Thyroid gland (tissue), 4 donors: ENCODE measurements at regions not wholly inside any gene's neighbourhood (a gene's known extent, or its start where the extent isn't known, plus 50 kb on each side); places are given as distances from the start of the nearest gene placed in this dataset.

Experiments used
- POLR2A ChIP-seq, 2 donors: fragments of 450-650 bp; IDR thresholded peaks; one replicate each; pipeline ENCODE4 v1.6.1; 2017; ENCODE audit warnings: antibody characterized with exemption in 2 of 2, mild to moderate bottlenecking in 2 of 2, moderate library complexity in 1 of 2
- TF ChIP-seq, protein P1 (sequence below), 6 experiments: fragments of 200-600 bp in 3 of 6; fragments of 450-650 bp in 3 of 6; sonication (generic) in 3 of 6; IDR thresholded peaks; one replicate each; pipeline ENCODE4 v1.5.1; 2016 to 2019; ENCODE audit warnings: antibody characterized with exemption in 6 of 6, mild to moderate bottlenecking in 2 of 6, inconsistent platforms in 1 of 6, moderate library complexity in 1 of 6

GRCh38 chr11:126114486-126115126 lies 51.9 kb upstream of the CDON start:
- TF ChIP-seq, protein P1, sequence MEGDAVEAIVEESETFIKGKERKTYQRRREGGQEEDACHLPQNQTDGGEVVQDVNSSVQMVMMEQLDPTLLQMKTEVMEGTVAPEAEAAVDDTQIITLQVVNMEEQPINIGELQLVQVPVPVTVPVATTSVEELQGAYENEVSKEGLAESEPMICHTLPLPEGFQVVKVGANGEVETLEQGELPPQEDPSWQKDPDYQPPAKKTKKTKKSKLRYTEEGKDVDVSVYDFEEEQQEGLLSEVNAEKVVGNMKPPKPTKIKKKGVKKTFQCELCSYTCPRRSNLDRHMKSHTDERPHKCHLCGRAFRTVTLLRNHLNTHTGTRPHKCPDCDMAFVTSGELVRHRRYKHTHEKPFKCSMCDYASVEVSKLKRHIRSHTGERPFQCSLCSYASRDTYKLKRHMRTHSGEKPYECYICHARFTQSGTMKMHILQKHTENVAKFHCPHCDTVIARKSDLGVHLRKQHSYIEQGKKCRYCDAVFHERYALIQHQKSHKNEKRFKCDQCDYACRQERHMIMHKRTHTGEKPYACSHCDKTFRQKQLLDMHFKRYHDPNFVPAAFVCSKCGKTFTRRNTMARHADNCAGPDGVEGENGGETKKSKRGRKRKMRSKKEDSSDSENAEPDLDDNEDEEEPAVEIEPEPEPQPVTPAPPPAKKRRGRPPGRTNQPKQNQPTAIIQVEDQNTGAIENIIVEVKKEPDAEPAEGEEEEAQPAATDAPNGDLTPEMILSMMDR (IDR thresholded peaks at IDR 0.05): no peak
- no peak for TF ChIP-seq POLR2A (IDR thresholded peaks at IDR 0.05)
